HUDEP-2 (cell line): ENCODE measurements at regions not wholly inside any gene's neighbourhood (a gene's known extent, or its start where the extent isn't known, plus 50 kb on each side); places are given as distances from the start of the nearest gene placed in this dataset.
"Not testable (repeated sequence)": the region's sequence is repeated elsewhere in the genome, so short reads cannot be mapped to it uniquely, and the experiment has no call there.

Experiments used
- DNase-seq, 76 experiments: peaks; one replicate each; lab custom pipeline; 2025; ENCODE audit not compliant: unreplicated experiment in 76 of 76; lab: John Stamatoyannopoulos, UW

DNA sequence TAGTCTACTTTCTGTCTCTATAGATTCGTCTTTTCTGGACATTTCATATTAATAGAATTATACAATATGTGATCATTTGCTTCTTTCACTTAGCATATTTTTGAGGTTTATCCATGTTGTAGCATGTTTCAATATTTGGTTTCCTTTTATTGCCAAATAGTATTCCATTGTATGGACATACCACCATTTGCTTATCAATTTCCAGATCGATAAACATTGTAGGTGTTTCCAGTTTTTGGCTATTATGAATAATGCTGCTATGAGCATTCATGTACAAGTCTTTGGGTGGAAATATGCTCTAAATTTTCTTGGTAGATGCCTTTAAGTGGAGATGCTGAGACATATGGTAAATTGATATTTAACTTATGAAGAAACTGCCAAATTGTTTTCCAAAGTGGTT is 114.1 kb downstream of the RND3 start:
- DNase-seq = no peak

DNA sequence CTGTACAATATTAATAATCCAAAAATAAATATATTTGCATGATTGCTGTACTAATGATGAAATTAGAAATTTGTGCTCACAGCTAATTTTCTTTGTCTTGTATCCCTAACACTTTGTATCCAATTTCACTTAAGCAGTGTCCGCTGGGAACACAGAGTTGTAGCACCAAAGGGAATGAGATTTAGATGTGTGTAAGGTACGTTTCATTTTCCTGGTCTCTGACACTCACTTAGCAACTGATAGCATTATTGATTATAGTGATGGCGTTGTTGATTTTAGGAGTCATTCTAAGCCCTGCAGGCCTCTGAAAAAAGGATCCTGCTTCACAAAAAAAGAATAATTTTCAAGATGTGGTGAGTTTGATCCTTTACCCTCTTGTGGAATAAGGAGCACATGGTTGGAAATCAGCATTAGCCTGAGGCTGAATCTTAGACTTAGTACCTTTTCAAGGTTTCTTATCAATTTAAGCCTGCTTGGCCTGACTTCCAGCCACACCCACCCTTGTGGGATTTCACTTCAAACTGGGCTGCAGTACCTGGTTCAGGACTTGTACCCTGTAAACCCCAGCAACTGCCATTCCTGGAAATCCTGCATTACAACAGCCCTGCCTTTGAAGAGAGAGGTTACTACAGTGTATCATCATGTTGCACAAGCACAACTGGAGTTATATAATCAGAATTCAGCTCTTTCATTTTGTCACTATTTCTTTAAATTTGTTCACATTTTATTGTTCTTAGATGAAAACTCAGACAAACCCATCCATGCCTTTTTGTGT is 116.2 kb downstream of the RND3 start:
- no peak for DNase-seq

DNA sequence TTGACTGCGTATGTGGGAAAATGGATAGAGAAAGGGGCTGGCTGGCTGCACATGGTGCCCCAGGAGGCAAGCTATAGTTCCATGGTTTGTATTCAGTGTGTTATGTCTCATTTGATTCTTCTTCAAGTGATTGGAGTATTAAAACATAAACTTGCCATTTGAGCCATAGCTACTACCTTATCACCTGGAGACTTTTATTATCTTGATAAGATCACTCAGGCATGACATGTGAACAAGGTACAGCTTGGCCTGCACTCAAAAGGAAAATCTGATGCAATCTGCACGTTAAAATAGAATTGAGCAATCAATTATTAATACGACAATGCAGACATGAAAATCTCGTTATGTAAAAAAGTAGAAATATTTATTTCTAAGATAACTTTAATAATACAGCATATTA is 116.9 kb downstream of the RND3 start:
- DNase-seq = no peak

- DNase-seq = no peak
These were observed 117.6 kb downstream of the RND3 start for GRCh38 chr2:150369862-150370261.

DNA sequence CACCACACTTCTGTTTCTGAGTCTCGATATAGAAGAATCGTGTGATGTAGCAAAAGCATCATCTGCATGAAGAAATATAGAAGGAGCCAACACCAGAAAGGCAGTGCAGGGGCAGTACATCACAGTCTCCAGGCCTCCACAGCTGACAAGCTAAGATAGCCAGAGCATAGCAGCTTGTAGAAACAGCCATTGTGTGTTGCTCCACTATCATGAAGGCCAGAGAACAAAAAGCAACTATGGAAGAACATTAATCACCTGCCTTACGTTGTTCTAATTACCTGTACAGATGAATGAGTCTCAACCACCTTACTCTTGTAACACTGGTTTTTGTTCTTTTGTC is 129.0 kb downstream of the RND3 start:
- no peak for DNase-seq

GRCh38 chr2:150357770-150358467 is 129.5 kb downstream of the RND3 start:
- DNase-seq = no peak

GRCh38 chr2:150355440-150355839 is 132.0 kb downstream of the RND3 start:
- DNase-seq = no peak

- DNase-seq = no peak
These were observed 134.1 kb downstream of the RND3 start for GRCh38 chr2:150353376-150353775.

GRCh38 chr2:150351922-150352321 is 135.5 kb downstream of the RND3 start:
- DNase-seq = no peak

DNA sequence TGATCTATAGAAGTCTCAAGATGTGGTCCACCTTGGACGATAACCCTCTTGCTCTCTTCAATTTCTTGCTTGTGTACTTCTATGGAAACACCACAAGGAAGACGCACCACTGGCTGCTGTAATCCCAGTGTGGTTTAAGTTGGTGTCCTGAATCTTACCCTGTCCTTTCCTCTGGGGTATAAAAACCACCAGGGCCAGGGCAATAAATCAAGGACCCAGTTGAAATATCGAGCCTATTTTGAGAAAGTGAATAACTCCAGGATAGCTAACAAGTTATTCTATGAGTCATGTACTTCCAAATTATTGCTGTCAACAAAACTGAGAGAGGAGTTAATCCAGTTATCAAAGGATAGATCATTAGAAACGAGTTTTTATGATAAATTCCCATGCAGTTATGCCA is 137.0 kb downstream of the RND3 start:
- no peak for DNase-seq

- DNase-seq = no peak
These were observed 140.7 kb downstream of the RND3 start for GRCh38 chr2:150346806-150347205.

DNA sequence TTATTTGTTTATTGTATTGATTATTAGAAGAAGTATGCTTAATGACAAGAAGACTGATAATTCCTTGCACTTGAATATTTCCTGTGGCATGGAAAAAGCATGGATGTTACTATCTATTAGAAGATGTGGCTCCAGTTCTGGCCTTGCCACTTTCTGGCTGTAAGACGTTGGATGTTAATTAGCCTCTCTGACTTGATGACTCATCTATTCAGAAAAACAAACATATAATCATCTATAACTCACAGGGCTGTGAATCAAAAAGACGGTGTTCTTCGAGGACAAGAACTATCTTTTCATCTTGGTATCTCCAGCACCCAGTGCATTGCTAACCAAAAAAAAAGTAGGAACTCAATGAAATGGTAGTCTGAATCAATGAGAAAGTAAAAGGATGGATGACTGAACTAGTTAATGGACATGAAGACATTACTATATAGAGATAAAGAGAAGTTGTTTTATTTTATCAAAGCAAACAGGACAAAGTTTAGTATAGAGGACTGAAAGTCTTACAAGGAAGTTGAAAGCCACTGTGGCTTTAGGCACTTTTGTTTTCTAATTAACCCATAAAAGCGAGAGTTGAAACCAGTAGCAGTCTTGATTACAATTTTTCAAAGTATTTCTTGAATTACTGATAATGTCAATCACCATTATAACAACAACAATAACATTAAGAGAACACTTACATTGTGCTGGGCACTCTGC is 145.3 kb downstream of the RND3 start:
- no peak for DNase-seq

DNA sequence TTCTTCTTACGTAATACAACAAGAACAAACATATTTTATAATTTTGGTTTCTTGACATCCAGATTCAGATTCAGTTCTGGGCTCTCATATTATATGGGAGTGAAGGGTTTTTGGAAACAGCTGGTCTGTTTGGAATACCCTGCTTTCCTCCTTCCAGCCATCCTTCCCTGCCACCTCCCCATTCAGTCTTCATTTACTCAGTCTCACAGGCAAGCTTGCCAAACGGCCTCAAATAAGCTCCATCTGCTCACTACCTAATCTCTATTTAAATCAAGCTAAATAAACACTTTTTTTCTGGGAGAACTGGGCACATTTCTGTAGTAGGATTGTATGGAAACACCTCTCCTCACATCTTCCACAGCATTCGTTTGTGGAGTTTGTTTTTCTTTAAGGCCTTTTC is 147.5 kb downstream of the RND3 start:
- DNase-seq = no peak

DNA sequence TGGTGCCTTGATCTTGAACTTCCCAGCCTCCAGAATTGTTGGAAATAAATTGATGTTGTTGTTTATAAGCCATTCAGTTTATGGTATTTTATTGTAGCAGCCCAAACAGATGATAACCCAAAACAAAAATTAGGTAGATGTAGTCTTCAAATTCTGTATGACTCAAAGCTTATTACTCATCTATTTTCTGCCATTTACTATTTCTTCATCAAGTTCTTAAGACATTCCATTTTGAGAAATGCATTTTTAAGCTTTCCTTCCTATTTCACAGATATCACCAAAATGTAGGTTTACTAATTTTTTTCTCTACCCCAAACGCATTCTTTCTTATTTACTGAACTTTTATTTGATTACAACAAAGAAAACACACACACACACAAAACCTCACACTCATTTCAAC is 148.2 kb downstream of the RND3 start:
- DNase-seq = no peak

- no peak for DNase-seq
These were observed 151.9 kb downstream of the RND3 start for GRCh38 chr2:150335596-150335995.

DNA sequence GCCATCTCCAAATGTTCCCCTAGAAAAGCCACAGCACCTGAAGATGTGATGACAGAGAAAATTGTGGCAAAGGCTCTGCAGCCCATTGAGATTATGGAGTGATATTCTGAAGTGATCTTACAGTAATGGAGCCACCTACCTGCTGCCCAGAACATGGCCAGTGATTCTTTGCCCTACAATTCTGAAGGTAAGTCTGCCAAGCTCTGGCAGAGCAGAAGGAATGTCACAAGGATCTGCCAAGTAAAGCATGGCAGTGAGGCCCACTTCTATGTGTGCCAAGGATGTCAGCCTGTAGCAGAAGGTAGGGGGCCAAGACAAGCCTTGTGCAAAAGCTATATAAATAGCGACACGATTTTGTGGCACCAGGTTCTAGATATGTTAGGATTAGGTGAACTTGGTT is 155.1 kb downstream of the RND3 start:
- no peak for DNase-seq

DNA sequence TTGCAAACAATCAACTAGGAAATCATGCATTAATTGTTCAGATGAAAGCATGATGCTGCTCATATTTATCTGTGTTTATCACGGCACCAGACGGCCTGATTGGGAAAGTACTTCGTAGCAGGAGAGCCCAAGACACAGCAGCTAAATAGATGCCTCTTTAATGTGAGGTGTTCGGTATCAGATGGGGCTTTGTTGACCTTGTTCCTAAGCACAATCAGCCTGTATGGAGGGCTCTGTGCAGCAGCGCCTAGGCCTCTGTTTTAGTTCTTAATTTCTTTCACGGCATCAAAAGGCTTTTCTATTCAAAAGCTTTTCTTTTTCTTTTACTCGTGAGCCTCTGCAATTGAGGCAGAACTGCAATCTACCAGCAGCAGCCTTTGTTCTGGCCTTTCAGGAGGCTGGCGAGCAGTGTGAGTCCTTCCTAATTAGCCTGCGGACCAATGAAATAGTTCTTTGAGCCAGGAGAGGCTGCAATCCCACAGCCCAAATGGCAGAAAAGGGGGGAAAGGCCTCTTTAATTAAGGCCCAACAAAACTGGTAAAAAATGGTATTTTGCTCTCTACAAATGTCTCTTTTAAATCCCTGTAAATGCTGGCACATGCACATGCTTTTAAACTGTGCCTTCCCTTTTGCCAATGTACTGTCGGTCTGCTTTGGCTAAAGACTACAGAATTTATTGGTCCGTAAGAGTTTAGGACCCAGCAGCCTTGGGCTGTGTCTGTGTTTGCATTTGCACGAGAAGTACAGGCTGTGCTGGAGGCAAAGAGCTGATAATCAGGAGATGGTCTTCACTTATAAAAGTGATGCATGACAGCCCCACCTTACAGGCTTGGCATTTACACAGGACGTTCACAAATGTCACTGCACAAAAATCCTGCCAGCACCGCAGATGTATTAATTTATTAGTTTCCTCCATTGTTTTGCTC is 159.6 kb downstream of the RND3 start:
- DNase-seq = no peak

DNA sequence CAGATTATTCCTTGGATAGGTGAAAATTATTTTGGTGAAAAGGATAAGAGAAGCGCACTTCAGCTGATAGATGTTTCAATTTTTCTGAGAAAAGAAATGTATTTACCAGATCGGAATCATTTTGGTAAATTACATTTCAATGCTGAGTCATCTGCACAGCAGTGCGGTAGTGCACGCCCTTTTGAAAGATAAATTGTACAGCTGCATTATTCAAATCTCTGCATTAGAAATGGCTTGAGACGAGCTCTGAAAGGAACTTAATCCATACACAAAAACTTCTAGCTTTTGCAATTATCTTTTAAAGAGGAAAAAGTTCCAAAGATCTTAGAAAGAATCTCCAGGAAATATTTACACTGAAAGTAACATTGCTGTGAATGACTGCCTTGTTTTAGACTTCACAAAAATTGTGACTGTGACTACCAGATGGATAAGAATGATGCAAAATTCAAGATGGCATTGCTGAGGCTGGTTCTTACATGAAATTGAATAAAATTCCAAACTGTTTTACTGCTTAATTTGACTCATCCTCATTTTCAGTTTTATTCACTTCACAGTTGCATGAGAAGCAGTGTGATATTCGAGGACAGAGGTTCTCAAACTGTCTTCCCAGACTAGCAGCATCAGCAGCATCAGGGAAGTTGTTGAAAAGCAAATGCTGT is 161.7 kb downstream of the RND3 start:
- DNase-seq = no peak

DNA sequence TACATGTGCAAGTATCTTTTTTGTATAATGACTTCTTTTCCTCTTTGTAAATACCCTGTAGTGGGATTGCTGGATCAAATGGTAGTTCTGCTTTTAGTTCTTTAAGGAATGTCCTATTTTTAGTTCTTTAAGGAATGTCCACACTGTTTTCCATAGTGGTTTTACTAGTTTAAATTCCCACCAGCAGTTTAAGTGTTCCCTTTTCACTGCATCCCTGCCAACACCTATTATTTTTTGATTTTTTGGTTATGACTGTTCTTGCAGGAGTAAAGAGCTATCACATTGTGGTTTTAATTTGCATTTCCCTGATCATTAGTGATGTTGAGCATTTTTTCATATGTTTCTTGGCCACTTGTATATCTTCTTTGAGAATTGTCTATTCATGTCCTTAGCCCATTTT is 164.4 kb downstream of the RND3 start:
- DNase-seq = not testable (repeated sequence)

GRCh38 chr2:150320608-150321007 is 166.9 kb downstream of the RND3 start:
- DNase-seq = no peak
